HG03378 (cell line): ENCODE measurements at regions not wholly inside any gene's neighbourhood (a gene's known extent, or its start where the extent isn't known, plus 50 kb on each side); places are given as distances from the start of the nearest gene placed in this dataset.

ENCODE experiments used
- ATAC-seq: cut with Tn5 transposase; IDR thresholded peaks from one replicate; pipeline ENCODE4 v1.9.1; 2021; ENCODE audit warnings: mild to moderate bottlenecking, moderate library complexity; ENCODE audit not compliant: unreplicated experiment

- no peak for ATAC-seq
These were observed 78.9 kb upstream of the F3 start for GRCh38 chr1:94620345-94621031.

DNA sequence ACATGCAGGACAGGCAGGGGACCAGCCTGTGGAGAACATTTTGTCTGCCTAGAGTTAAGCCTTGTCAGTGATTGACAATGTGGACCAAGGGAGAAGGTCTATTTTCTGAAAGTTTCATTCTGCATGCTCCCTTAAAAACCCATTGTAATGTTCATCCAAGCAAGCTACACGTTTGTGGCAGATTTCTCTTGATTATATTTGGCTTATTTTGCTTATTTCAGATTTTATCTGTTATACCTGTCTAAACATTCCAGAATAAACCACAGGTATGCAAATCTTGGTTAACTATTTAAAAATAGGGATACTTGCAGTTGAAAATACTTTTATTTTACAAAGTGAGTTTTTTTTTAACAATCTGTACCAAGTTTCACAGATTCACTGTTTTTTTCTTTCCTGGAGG lies 78.2 kb upstream of the F3 start:
- no peak for ATAC-seq

DNA sequence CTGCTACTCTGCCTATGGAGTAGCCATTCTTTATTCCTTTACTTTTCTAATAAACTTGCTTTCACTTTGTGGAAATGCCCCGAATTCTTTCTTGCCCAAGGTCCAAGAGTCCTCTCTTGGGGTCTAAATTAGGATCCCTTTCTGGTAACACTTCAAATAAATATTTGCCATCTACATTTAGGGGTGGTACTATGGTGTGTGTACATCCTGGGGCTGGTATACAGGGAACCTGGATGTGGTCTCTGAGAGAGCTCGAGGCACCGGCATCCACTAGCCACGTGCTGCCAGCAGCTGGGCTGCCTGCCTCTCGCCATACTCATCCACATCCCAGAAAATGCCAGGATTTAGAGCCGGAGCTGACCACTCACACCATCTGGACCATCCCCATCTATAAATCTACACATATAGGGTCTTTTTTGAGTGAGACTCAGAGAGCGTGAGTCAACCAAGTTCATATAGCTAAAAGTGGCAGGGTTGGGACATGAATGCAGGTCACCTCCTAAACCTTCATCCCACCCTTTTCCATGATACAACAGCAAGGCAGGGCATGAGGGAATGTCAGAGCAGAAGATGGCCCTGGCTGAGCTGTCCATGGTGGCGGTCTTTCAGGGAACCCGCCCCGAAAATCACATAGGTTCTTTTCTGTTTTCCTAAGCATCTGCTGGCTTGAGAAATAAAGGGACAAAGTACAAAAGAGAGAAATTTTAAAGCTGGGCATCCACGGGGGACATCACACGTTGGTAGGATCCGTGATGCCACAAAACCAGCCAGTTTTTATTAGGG lies 76.6 kb upstream of the F3 start:
- no peak for ATAC-seq

DNA sequence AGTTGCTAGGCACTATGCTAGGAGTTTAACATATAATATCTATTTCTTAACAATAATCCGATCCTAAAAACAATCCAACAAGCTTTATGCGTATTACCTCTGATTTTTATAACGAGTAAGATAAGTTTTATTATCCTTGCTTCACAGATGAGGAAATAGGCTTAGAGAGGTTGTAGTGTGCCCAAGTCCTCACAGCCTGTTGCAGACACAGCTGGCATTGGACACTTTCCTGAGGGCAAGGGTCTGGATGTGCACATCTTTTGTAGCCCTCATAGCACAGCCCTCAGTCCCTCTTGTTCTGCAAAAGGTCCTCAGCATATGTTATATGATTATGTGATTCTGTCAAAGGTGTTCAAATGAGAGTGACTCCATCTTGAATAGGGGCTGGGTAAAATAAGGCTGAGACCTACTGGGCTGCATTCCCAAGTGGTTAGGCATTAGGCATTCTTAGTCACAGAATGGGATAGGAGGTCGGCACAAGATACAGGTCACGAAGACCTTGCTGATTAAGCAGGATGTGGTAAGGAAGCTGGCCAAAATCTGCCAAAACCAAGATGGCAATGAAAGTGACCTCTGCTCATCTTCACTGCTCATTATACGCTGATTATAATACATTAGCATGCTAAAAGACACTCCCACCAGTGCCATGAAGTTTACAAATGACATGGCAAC lies 75.7 kb upstream of the F3 start:
- ATAC-seq = no peak

GRCh38 chr1:94616506-94616905 lies 74.9 kb upstream of the F3 start:
- no peak for ATAC-seq

DNA sequence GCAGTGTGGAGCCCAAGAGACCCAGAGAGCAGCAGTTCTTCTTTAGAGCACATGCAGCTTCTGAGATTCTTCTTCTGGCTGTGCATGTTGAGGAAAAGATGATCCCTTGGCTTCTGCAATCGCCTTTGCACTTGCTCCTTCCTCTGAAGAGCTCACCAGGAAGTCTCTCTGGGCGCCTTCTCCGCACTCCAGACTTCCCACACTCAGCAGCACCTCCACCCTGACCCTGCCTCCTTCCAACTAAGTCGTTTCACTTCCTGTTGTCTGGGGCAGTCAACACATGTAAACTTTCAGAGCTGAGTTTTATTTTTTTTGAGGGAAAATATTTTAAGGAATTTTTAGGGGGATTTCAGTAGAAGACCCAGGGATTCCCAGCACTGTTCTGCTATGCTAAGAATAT lies 73.4 kb upstream of the F3 start:
- ATAC-seq = no peak

DNA sequence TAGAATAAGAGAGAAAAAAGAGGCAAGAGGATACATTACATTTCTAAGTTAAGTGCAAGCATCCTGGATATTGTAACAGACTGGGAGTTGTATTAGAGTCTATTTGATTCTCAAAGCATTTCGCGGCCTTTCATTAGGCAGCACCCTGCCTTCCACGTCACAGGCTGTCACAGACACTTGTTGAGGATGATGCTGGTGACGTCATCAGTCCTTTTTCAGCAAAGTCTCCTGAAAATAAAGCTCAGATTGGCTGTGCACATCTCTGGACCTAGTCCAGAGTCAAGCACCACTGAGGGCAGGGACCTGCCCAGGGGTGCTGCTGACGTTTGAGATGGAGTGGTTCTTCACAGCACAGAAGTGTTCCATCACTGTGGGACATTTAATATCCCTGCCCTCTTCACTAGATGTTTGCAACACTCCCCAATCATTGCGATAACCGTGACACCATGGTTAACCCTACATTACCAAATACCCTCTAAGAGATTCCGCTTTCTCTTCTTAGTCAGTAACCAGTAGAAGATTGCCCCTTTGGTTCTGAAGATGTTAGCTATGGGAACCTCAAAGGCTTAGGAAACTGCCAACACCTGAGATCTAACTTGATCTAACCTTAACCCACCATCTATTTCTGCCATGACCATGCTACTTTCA lies 72.7 kb upstream of the F3 start:
- ATAC-seq = no peak

DNA sequence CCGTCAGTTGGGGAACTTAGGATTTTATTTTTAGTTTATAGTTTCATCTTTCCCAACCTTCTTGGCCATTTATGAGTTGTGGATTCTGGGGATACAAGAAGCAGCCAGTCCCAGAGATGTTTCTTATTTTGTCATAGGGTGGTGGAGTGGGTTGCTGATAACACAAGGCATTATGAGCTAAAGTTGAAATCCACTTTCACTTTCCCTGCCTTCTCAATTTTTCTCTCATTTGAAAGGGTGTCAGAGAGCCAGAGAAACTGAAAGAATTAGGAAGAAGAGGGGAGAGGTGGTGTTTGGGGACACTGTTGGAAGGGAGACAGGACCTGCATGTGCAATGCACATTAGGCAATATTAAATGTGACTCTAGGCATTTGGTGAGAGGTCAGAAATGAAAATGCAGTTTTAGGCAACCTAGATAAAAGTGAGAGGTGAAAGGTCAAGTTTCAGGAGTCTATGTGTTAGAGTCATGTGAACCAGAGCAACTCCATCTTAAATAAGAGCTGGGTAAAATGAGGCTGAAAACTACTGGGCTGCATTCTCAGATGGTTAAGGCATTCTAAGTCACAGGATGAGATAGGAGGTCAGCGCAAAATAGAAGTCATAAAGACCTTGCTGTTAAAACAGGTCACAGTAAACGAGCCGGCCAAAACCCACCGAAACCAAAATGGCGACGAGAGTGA lies 71.1 kb upstream of the F3 start:
- ATAC-seq = no peak

- no peak for ATAC-seq
These were observed 70.3 kb upstream of the F3 start for GRCh38 chr1:94611681-94612475.

- no peak for ATAC-seq
These were observed 68.1 kb upstream of the F3 start for GRCh38 chr1:94609619-94610018.

GRCh38 chr1:94608852-94609530 lies 67.4 kb upstream of the F3 start:
- no peak for ATAC-seq

GRCh38 chr1:94608142-94608851 lies 66.7 kb upstream of the F3 start:
- ATAC-seq = no peak

- no peak for ATAC-seq
These were observed 65.8 kb upstream of the F3 start for GRCh38 chr1:94607398-94607797.

- no peak for ATAC-seq
These were observed 64.9 kb upstream of the F3 start for GRCh38 chr1:94606471-94606870.

DNA sequence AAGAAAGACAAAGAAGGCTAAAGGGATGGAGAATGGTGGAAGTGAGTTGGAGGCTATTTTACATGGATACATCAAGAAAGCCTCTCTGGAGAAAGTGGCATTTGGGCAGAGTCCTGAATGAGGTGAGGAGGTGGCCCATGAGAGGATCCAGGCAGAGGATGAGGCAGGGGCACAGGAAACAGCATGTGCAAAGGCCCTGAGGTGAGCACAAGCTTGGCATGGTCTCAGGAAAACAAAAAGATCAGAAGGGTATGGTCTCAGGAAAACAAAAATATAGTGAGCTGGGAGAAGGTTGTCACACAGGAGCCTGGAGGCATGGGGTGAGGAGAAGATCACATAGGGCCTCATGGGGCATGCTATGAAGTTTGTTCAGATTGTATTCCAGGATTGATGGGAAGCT lies 62.1 kb upstream of the F3 start:
- no peak for ATAC-seq

GRCh38 chr1:94602802-94603625 lies 61.5 kb upstream of the F3 start:
- no peak for ATAC-seq

DNA sequence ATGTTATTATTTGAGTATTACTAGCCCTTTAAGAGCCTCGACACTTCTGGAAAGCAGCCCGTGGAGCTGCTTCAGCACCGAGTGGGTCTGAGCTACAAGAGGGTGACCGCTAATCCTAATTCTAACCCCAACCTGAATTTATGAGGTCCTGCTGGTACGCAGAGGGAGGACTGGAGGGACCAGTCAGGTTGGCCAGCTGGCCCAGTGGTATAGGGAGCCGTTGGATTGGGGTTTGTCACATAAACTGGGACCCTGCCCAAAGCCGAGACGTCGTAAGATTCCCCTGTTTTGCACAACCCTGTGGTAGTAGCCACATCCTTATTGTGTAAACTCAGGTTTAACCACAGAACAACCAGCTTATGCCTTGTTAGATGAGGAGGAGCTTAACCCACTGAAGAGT lies 60.8 kb upstream of the F3 start:
- no peak for ATAC-seq

DNA sequence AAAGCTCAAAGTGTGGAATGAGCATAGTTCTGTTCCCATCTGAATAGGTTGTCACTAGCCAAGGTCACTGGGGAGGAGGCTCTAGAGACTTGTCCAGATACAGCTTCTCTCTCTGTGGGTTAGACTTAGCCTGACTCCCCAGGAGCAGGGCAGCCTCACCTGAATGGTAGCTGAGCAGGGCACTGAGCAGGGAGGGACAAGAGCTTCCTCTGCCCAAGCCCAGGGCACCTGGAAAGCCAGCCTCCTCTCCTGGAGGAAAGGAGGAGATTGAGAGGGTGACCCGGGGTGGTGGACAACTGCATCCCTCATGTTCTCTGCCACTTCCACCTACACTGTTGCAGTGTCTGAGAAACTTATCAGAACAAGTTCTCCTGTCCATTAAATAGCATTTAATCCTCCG lies 59.0 kb upstream of the F3 start:
- no peak for ATAC-seq
